Erythroblast (primary cell): ENCODE measurements at regions not wholly inside any gene's neighbourhood (a gene's known extent, or its start where the extent isn't known, plus 50 kb on each side); places are given as distances from the start of the nearest gene placed in this dataset.

Experiments used
- GATA1 ChIP-seq: IDR thresholded peaks from 2 replicates; pipeline ENCODE4 v1.6.1; 2011; ENCODE audit warnings: low read depth, mild to moderate bottlenecking, control low read depth, low read length, moderate library complexity
- POLR2A ChIP-seq: IDR thresholded peaks from 2 replicates; pipeline ENCODE4 v1.6.1; 2011; ENCODE audit warnings: mild to moderate bottlenecking, low read length

DNA sequence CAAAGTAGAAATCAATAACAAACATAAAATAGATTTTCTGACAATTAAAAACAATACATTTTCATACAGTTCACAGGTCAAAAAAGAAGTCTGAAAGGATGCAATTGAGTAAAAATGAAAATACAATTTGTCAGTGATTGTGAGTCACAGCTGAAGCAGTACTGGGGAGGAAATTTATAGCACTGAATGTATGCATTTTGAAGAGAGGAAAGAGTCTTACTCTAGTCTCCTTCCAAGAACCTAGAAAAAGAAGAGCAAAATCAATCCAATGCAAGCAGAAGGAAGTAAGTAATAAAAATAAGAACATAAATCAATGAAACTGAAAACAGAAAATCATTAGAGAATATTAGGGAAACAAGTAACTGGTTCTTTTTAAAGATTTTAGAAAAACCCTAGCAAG is 507.2 kb upstream of the IGFBP3 start:
- TF ChIP-seq POLR2A (no peak), GATA1 (no peak)
